ENCODE measurements at regions not wholly inside any gene's neighbourhood (a gene's known extent, or its start where the extent isn't known, plus 50 kb on each side); places are given as distances from the start of the nearest gene placed in this dataset.

- Histone ChIP-seq H3K4me1 (ENCODE audit: control insufficient read depth in 1 of 2, insufficient read depth in 1 of 2, low read depth in 1 of 2, low read length in 1 of 2) (no peaks in the 10 kb centered on the region), H3K27ac (no peak overlapping the region), H3K27me3 (no peaks in the 10 kb centered on the region), H3K4me3 (ENCODE audit: low read depth in 1 of 2, low read length in 1 of 2) (no peak overlapping the region), H3K36me3 (no peaks in the 10 kb centered on the region), H3K9me3 (no peaks in the 10 kb centered on the region)
- no peak for TF ChIP-seq CTCF (IDR thresholded peaks at IDR 0.05)
Measured at GRCh38 chr6:4451081-4451480, 315.7 kb upstream of the ECI2 start.

GRCh38 chr6:4450237-4450636, 314.9 kb upstream of the ECI2 start:
- Histone ChIP-seq H3K4me3 (ENCODE audit: low read depth in 1 of 2, low read length in 1 of 2) (no peak overlapping the region), H3K36me3 (no peaks in the 10 kb centered on the region), H3K4me1 (ENCODE audit: control insufficient read depth in 1 of 2, insufficient read depth in 1 of 2, low read depth in 1 of 2, low read length in 1 of 2) (no peaks in the 10 kb centered on the region), H3K27me3 (no peaks in the 10 kb centered on the region), H3K27ac (no peak overlapping the region), H3K9me3 (no peaks in the 10 kb centered on the region)
- no peak for TF ChIP-seq CTCF (IDR thresholded peaks at IDR 0.05)

GRCh38 chr6:4449409-4449808, 314.0 kb upstream of the ECI2 start:
- Histone ChIP-seq H3K36me3 (no peaks in the 10 kb centered on the region), H3K27me3 (no peaks in the 10 kb centered on the region), H3K9me3 (no peaks in the 10 kb centered on the region), H3K4me1 (ENCODE audit: control insufficient read depth in 1 of 2, insufficient read depth in 1 of 2, low read depth in 1 of 2, low read length in 1 of 2) (no peaks in the 10 kb centered on the region), H3K4me3 (ENCODE audit: low read depth in 1 of 2, low read length in 1 of 2) (no peak overlapping the region), H3K27ac (no peak overlapping the region)
- TF ChIP-seq CTCF (IDR thresholded peaks at IDR 0.05): no peak

GRCh38 chr6:4448841-4449240, 313.5 kb upstream of the ECI2 start:
- Histone ChIP-seq H3K4me3 (ENCODE audit: low read depth in 1 of 2, low read length in 1 of 2) (no peak overlapping the region), H3K27me3 (no peaks in the 10 kb centered on the region), H3K27ac (no peak overlapping the region), H3K36me3 (no peaks in the 10 kb centered on the region), H3K4me1 (ENCODE audit: control insufficient read depth in 1 of 2, insufficient read depth in 1 of 2, low read depth in 1 of 2, low read length in 1 of 2) (no peaks in the 10 kb centered on the region), H3K9me3 (no peaks in the 10 kb centered on the region)
- TF ChIP-seq CTCF (IDR thresholded peaks at IDR 0.05): no peak

- Histone ChIP-seq H3K9me3 (no peaks in the 10 kb centered on the region), H3K4me3 (ENCODE audit: low read depth in 1 of 2, low read length in 1 of 2) (no peak overlapping the region), H3K4me1 (ENCODE audit: control insufficient read depth in 1 of 2, insufficient read depth in 1 of 2, low read depth in 1 of 2, low read length in 1 of 2) (no peaks in the 10 kb centered on the region), H3K27ac (no peak overlapping the region), H3K27me3 (no peaks in the 10 kb centered on the region), H3K36me3 (no peaks in the 10 kb centered on the region)
- TF ChIP-seq CTCF (IDR thresholded peaks at IDR 0.05): no peak
Measured at GRCh38 chr6:4447639-4448330, 312.4 kb upstream of the ECI2 start.
